Retina (tissue), 1 donor: ENCODE measurements at regions not wholly inside any gene's neighbourhood (a gene's known extent, or its start where the extent isn't known, plus 50 kb on each side); places are given as distances from the start of the nearest gene placed in this dataset.
"Not testable (repeated sequence)": the region's sequence is repeated elsewhere in the genome, so short reads cannot be mapped to it uniquely, and the experiment has no call there.

ENCODE experiments used
- DNase-seq: peaks from one replicate; pipeline ENCODE4 v3.0.0-alpha.2; 2016

DNA sequence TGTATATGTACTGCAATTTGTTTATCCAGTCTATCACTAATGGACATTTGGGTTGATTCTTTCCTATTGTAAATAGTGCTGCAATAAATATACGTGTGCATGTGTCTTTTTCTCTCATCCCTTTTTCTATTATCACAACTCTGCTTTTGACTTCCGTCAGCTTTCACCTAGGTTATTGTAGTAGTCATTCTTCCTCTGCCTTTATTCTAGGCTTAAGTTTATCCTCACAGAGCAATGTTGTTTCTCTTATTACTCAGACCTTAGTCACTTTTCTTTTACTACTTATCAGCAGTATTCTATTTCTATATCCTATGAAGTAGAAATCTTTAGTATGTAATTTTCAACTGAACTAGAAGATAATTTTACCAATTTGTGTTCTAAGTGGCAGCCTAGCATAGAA lies 175.3 kb upstream of the SEMA3E start:
- no peak for DNase-seq

- DNase-seq, result no peak
Observed at GRCh38 chr7:83821866-83822265, 172.9 kb upstream of the SEMA3E start.

GRCh38 chr7:83820641-83821040 lies 171.7 kb upstream of the SEMA3E start:
- no peak for DNase-seq

GRCh38 chr7:83819911-83820310 lies 171.0 kb upstream of the SEMA3E start:
- DNase-seq, result no peak

DNA sequence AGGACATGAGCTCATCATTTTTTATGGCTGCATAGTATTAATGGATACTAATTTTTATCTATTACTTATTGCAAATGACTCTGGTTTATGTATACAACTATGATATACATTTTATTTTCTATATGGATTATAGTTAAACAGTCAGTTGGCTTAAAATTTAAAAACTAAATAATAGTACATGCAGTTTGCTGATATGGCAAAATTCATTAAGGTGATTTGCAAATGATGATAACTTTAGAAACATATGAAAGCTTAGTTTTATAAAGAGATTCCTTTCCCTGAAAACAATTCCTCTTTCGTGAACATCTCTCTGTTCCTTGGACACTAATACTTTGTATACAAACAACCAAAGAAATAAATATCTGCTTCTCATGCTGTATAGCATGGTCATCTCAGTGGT lies 165.5 kb upstream of the SEMA3E start:
- no peak for DNase-seq

GRCh38 chr7:83812563-83812962 lies 163.6 kb upstream of the SEMA3E start:
- DNase-seq, result not testable (repeated sequence)

DNA sequence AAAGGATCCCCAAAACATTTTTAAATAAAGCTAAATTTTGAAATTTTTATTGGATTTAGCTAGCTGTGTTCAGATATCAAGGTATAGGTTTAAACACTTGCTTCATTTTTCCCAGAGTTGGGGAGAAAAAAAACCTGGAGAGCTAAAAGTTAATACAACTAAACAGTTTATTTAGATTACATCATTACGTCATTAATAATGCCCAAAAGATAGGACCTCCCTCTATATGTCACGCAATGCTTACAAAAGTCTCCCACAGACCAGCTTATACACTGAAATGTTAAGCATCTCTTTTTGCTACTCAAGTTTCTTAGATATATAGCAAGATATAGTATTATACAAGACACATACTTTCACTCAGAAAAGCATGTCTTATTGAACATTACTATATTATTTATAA lies 160.0 kb upstream of the SEMA3E start:
- no peak for DNase-seq

DNA sequence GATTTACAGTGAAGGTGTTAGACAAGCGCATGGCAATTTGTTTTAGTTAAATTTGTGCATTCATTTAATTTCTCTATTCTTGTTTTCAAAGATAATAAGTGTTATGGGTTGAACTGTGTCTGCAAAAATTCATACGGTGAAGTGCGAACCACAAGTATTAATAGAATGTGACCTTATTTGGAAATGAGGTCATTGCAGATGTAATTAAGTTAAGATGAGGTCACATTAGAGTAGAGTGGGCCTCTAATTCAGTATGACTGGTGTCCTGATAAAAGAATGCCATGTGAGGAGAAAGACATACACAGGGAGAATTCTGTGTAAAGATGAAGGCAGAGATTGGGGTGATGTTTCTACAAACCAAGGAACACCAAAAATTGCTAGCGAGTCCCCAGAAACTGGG lies 158.8 kb upstream of the SEMA3E start:
- DNase-seq, result peak; percentile 29

DNA sequence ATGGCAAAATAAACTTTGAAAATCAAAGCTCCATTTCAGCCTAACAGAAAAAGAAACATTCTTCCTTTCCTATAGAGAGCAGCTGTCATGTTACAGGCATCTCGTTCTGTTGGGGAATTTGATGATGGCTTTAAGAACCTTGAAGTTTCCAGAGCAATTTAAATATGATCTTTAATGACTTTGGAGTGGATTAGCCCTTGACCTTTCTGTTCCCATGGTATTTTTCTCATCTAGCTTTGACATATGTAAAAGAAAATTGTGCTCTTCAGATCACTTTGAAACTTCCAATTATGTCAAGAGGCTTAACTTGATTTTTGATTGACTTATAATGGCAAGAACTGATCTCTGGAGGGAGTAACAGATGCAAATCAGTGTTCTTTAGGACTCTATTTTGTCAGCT lies 157.6 kb upstream of the SEMA3E start:
- peak; percentile 10 for DNase-seq

- no peak for DNase-seq
Observed at GRCh38 chr7:83799333-83799732, 150.4 kb upstream of the SEMA3E start.

DNA sequence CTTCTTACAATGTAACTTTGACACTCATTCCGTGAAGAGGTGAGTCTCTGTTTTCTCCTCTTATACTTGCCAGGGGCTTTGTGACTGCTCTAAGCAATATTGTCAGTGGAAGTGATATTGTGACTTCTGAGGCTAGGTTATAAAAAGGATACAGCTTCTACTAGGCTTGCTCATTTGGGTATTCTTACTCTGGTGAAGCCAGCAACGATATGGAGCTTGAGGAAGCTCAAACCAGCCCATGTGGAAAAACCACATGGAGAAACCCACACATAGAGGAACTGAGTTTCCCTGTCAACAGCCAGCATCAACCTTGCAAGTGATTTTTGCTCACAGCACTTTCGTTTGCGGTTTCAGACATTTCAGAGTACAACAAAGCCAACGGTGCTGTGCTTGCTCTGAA lies 149.6 kb upstream of the SEMA3E start:
- DNase-seq, result no peak

DNA sequence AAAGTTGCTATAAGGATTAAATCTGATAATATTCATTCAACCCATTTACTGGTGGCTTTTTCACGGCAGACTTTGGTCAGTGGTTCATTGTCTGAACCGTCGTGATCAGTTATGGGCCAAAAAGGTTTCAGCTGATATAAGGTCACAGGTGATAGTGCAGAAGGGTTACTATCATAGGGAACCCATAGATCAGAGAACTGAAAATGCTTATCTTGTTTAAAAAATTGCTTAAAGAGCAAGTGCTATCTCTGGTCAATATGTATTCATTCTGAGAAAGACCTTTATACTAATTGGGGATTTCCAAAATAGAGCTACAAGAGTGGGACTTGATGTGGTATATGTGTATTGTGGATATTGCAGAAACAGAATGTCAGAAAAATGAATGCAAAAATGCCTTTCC lies 147.8 kb upstream of the SEMA3E start:
- no peak for DNase-seq

GRCh38 chr7:83794829-83795228 lies 145.9 kb upstream of the SEMA3E start:
- DNase-seq, result no peak

DNA sequence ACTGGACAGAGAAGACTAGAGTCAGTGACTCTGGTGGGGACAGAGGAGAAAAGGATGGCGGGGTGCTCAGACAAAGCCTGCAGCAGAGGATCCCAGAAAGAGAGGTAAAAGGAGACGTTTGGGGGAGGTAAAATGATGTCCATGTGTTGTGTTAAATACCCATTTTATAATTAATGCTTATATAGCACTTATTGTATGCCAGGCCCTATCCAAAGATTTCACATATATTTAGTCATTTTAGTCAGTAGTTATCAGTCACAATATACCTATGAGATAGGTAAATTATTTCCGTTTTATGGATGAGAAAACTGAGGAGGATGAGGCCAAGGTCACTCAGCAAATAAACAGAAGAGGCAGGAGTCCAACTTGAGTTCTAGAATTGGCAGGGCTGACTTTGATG lies 144.6 kb upstream of the SEMA3E start:
- DNase-seq, result no peak

GRCh38 chr7:83791737-83792136 lies 142.8 kb upstream of the SEMA3E start:
- DNase-seq, result no peak

- no peak for DNase-seq
Observed at GRCh38 chr7:83786858-83787257, 137.9 kb upstream of the SEMA3E start.

- DNase-seq, result no peak
Observed at GRCh38 chr7:83782628-83783027, 133.7 kb upstream of the SEMA3E start.

- no peak for DNase-seq
Observed at GRCh38 chr7:83778073-83778443, 129.1 kb upstream of the SEMA3E start.

- DNase-seq, result no peak
Observed at GRCh38 chr7:83777406-83778072, 128.6 kb upstream of the SEMA3E start.

- peak; percentile 15 for DNase-seq
Observed at GRCh38 chr7:83769407-83769806, 120.5 kb upstream of the SEMA3E start.

- no peak for DNase-seq
Observed at GRCh38 chr7:83751217-83751616, 102.3 kb upstream of the SEMA3E start.

DNA sequence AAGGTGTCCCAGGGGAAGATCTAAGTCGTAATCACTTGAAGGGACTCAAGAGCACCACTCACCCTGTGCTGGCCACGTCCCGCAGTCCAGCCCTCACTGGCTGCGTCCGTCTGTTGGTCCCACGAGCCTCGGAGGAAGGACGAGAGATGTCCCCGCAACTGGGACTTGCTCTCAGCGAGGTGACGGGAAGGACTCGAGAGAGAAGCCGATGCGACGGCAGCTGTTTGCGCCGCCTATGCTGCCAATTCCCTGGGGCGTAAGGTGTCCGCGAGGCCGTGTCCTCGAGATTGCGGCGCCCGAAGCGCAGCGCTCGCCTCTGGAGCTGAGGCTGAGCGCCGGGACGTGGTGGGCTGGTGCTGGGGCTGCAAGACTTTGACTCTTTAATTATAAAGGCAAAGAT lies 100.6 kb upstream of the SEMA3E start:
- no peak for DNase-seq

DNA sequence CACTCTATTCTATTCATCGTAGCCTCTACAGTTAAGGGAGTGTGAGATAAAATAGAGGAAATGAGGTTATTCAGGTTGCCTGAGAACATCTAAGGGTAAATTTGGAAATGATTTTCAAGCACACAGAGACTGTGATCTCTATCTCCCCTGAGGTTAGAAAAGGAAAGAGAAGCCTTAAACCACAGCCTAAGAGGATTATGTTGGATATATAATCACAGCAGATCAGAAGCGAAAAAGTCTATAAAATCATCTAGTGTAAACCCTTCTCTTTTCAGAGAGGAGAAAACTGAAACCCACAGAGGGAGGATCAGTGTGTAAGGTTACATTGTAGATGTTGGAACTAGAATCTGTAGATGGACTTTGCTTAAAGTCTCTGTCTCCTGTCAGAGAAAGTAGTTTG lies 90.6 kb upstream of the SEMA3E start:
- DNase-seq, result no peak

GRCh38 chr7:83738291-83738835 lies 89.4 kb upstream of the SEMA3E start:
- DNase-seq, result peak; percentile 69

DNA sequence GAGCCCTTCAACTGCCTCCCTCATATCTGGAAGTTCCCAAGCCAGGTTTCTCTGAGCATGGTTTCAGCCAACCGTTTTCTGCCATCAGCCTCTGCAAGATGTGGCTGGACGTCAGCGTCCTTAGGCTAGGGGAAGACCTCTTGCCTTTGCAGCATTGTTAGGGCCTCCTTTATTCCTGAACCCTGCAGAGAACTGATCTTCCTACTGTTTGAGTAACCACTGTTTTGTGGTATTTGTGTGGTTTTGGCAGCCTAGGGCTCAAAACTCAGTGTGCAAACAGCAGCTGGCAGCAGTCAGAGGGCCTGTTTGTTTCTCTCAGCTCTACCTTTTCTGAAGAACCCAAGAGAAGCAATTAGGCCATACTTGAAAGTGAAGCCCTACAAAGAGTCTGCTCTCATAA lies 83.4 kb upstream of the SEMA3E start:
- no peak for DNase-seq
